DMS153 treated with DMSO at 0.1 percent for 48 hours (cell line): ENCODE measurements at regions not wholly inside any gene's neighbourhood (a gene's known extent, or its start where the extent isn't known, plus 50 kb on each side); places are given as distances from the start of the nearest gene placed in this dataset.
A peak's percentile ranks its signal among the peaks of the same experiment; 100 is the strongest.
"Not testable (repeated sequence)": the region's sequence is repeated elsewhere in the genome, so short reads cannot be mapped to it uniquely, and the experiment has no call there.

ENCODE experiments used
- DNase-seq: peaks from one replicate; lab custom pipeline; 2025; ENCODE audit not compliant: unreplicated experiment; lab: John Stamatoyannopoulos, UW

DNA sequence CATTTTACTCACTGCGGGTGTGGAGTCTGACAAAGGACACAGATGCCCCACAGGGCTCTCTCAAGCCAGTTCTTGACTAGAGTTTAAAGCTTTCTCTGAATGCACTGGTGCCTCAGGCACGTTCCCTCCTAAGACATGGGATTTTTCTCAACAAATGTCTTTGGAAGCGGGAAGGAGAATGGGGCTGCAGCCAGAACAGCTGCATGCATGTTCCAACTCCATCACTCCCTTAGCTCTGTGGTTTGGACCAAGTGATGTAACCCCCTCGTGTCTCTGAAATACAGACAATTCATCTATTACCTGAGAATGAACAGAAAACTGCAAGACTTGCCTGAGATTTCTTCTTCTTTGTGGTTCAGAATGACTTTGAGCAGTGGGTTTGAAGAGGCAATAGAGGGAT is 141.7 kb upstream of the SERPINE2 start:
- DNase-seq = no peak

DNA sequence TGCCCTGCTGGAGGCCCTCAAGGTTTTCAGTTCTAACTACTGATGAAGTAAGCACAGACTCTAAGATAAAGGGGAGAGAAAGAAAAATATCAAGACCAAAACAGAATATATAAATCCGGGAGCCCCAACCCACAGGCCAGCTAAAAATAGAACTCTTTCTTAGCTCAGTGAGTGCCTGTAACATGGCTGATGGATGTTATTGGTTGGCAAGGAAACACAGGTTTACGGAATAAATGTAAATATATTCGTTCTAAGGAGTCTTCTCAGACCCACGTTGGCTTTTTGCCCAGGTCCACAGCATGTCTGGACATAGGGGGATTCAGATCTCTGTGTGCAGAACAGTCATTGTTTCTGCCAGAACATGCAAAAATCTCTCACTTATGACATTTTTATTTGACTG is 139.0 kb upstream of the SERPINE2 start:
- DNase-seq = no peak

DNA sequence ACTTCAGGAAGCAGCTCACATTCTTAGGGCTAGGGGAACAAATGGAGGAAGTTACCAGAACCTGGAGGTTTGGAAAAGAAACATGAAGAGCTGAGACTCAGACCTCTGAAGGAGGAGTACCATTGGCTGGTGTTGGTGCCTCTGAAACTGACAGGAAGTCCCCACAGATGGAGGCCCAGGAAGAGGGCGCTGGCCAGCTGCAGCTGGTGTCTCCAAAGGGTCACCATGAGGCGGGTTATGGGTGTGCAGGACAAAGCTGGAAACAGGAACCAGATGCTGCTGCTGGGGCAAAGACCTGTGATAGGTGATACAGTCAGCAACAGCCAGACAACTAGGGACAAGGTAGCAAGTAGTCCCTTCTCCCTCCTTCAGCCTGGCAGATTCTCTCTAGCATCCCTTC is 136.5 kb upstream of the SERPINE2 start:
- DNase-seq = no peak

DNA sequence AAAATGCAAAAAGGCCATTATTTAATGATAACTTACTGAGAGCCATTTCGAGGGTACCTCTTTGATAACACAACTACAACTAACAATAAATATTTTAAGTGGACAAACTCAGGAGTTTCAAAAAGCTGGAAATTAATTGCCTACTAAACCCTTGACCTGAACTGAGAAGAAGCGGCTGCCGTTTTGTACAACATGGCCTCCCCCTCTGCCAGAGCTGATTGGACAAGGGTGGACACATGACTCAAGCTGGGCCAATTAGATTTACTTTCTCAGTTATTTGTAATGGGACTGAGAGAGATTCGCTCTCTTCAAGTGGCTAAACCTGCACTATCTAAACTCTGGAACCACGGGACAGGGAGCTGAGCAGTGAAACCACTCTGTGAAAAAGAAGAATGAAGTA is 135.9 kb upstream of the SERPINE2 start:
- no peak for DNase-seq

DNA sequence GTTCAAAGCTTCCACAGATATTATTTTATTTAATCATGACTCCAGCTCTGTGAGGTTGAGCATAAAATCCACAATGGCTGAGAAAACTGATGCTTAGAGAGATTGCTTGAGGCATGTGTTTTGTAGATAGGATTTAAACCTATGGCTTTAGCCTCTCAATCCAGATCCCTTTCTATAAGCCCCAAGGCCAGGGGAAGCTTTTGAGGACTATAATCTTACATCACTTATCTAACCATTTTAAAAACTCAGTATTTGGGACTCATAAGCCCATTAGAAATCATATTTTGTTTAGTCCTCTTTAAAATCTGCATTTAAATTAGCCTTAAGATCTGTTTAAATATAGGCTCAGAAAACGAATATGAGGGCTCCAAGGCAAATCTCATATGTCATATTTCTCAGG is 135.4 kb upstream of the SERPINE2 start:
- DNase-seq = no peak

DNA sequence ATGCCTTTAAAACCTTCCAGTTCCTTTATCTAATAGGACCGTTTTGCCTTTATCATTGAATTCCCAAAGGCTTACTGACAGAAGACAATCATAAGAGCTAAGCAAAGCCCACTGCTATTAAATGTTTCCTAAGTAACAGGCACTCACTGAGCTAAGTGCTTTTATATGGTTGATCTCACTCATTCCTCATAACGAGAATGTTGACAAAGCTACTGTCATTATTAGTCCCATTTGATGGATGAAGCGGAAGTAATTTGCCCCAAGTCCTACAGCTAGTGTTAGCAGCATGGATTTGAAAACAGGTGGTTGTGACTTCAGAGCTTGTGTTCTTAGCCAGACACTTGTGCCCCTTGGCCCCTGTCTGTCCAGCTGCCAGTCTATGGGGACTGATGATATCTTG is 134.8 kb upstream of the SERPINE2 start:
- DNase-seq = peak; percentile 90

DNA sequence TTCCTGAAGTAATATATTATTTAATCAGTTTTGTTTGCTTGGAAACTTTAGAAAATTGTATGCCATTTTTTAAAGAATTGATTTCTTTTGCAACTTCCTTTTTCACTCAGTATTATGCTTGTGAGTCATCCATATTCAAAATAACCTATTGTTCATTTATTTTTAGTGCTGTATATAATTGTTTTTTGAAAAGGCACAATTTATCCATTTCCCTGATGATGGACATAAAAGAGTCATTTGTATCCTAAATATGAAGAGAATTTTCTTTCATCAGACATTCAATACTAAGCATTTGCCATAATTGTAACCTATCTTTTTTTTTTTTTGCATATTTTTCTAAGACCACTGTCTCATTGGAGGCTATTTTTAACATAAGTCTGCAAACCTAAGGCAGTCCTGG is 134.1 kb upstream of the SERPINE2 start:
- DNase-seq = no peak

DNA sequence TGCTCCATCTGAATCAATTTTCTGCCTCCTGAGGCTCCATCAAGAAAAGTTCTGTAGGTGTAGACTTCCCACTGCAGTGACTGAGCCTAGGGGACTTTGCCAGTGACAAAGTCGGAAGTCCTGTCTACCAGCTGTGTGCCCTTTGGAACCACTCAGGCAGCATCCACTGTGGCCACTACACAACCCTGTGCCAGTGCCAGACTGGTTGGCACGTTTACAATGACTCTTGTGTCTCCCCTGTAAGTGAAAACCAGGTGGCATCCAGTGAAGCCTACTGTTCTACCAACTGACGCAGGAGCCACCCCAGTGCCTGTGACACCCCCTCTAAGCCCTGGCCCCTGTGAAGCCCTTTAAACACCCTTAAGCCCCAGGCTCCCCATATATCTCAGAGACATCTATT is 132.1 kb upstream of the SERPINE2 start:
- no peak for DNase-seq

DNA sequence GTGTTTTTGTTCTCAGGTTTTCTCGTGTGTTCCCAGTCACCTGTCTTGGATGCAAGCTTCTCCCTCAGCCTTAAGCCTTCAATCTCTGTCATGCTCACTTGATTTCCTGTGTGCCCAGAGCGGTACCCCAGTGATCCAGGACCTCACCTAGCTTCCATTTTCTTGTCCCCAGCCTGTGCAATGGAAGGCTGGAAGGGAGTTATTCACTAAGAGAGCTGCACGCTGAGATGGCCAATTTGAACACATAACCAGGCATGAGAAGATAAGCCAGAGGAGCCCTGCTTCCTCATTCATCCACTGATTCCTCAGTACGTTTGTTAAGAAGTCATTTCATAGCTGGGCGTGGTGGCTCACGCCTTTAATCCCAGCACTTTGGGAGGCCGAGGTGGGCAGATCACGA is 130.8 kb upstream of the SERPINE2 start:
- DNase-seq = no peak

DNA sequence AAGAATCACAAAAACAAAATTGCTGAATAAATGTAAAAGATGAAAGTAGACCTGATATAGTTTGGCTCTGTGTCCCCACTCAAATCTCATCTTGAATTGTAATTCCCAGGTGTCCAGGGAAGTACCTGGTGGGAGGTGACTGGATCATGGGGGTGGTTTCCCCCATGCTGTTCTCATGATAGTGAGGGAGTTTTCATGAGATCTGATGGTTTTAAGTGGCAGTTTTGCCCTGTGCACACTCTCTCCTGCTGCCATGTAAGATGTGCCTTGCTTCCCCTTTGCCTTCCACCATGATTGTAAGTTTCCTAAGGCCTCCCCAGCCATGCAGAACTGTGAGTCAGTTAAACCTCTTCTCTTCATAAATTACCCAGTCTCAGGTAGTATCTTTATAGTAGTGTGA is 128.7 kb upstream of the SERPINE2 start:
- not testable (repeated sequence) for DNase-seq

DNA sequence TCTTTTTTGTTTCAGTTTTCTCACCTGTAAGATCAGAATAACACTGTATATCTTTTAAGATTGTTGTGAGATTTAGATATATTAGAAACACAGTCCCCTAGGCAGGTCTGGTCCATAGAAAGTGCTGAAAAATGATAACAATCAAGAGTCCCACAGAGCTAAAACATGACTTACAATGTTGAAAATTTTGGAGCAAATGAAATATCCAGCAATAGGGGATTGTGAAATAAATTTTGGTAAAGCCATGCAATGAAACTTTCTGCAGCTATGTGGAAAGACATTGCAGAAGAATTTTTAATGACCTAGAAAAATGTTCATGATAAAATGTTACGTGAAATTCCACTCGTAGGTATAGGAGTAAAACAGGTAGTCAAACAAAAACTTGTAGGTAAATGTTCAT is 127.6 kb upstream of the SERPINE2 start:
- DNase-seq = no peak

DNA sequence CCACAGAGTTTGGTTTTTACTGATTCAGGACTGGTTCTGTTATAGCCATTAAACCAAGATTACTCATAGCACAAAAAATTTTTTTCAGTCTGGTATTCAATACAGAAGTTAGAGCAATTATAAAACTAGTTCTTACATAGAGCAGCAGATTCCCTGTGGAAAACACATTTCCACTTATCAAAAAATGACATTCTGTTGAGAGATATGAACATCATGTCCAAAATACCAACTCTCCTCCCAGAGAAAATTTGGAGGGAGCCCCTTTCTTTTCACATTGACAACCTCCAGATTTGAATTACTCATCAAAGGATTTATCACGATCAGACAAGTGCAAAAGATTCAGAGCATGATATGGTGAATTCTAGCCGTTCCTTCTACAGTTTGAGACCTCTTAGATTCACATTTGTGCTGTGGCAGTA is 126.8 kb upstream of the SERPINE2 start:
- no peak for DNase-seq

DNA sequence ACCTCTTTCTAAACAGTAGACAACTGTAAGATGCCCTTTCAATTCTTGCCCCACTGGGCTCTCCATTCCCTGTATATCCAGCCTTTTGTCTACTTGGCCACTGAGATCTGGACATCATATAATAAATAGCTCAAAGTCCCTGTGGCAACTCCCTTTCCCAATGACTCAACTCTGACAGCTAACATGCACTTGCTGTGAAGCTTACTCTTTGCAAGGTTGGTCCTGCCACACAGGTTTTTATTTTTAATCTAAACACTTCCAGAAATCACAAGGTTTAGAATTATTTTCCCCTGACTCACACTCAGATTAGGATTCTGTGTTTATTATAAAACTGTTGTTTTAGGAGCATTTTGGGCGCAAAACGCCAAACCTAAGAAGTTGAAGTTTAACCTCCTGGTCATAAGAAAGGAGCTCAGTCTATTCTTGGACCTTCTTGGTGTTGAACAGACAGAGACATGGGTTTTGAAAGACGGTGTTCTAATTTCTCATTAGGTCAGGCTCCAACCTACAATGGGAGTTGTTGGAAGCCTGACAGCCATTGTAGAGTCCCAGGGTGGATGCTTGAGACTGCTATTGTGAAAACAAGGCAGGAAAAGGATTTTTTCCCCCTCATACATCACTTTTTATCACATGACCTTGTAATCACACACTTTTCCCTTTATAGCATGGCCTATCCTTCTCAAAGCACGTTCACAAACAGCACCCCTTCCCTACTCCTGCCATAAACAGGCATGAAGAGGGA is 124.7 kb upstream of the SERPINE2 start:
- no peak for DNase-seq

DNA sequence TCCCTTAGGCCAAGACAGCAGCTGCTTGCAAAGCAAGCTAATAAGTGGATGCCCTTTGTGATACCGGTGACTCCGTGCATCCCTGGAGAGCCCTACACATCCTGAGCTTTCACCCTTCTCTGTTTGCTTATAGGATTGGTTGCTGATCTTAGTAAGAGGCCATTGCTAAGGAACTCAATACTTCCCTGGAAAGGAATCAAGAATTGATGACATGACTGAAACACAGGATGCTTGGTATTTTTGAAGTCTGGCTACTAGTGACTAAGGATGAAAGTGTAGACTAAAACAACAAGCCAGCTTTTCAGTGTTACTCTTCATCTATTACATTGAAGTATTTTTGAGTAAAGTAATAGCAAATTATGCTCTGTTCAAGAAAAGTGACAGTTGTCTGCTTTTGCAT is 123.0 kb upstream of the SERPINE2 start:
- no peak for DNase-seq

DNA sequence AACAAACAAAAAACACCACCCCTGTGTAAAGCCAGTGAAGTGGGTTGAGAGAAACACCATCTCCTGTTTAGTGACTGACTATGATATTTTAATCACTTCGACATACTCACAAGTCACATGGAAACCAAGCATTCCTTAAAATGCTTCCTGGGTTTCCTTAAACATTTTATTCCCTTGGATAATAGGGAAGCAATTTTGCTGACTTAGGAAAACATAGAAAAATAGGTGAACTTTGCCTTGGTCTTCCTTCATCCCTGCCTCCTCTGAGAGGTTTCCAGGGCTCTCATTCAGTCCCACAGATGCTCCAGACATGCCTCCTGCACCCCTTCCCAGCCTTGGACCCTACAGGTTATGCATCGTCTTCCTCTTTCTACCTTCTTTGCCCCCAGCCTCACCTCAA is 122.6 kb upstream of the SERPINE2 start:
- no peak for DNase-seq

DNA sequence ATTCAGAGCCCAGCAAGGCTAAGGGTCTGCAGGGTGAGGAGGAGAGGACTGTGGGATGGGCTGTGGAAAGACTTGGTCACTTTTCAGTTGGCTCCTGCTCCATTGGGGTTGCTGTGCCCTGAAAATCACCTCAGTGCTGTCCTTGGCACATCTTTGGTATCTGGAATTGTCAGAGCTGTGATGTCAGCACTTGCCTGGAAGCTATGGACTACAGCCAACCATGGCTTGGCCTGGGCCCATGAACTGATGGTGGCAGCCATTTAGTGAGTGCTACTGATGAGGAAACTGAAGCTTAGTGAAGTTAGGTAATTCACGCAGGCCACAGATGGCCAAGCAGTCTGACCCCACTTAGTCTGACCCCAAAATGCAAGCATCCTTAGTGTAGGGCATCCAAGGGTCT is 121.8 kb upstream of the SERPINE2 start:
- no peak for DNase-seq

DNA sequence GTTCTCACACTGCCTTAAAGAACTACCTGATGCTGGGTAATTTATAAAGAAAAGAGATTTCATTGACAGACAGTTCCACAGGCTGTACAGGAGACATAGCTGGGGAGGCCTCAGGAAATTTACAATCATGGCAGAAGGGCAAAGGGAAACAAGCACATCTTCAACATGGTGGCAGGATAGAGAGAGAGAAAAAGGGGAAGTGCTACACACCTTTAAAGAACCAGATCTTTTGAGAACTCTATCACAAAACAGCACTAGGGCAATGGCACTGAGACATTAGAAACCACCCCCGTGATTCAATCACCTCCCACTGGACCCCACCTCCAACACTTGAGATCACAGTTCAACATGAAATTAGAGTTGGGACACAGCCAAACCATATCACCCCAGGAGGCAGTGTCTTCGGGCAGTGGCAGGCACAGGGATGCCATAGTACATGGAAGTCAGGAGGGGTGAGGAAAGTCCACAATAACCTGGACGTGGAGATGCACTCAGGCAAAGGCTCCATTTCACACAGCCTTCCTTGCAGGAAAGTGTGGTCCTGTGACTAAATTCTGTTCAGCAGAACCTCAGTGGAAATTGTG is 120.4 kb upstream of the SERPINE2 start:
- no peak for DNase-seq

DNA sequence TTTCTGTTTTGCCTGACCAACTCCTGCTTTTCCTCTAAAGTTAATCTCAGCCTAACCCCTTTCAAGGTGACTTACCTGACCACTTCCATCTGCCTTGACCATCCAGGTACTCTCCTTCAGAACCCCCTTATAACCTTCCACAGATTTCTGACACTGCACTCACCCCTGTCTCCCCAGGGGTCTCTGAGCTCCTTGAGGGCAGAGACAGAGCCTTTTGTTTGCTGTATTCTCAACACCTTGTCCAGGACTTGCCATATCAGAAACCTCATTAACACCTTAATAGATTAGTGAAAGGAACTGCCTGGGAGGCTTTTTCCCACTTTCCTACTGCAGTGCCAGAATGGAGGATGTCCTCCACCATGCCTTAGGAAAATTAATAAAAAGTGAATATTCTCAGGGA is 119.7 kb upstream of the SERPINE2 start:
- no peak for DNase-seq

DNA sequence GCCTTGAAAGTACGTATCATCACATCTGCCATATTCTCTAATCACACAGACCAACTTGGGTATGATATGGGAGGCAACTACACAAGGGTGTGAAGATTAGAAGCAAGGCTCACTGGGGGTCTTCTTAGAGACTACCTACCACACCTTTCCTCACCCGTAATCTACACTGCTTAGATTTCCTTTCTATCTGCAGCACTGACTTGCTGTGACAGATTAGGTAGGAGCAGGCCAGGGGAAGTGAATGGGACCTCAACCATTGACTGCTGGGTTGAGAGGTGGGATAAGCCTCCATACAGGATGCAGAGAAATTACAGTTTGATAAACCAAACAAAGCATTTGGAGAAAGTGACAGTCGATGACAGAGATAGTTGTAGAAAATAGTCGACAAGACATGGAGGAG is 119.0 kb upstream of the SERPINE2 start:
- DNase-seq = no peak

DNA sequence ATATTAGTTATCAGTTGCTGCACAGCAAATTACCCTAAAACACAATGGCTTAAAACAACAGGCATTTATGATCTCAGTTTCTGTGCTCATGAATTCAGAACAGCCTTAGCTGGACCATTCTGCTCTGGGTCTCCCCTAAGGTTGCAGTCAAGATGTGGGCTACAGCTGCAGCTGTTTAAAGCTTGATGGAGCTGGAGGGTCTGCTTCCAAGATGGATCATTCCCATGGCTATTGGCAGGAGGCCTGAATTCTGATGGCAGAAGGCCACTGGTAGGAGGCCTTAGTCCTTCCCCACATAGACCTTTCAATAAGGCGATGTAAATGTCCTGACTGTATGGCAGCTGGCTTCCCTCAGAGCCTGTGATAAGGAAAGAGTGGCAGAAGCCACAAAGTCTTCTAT is 118.6 kb upstream of the SERPINE2 start:
- no peak for DNase-seq

DNA sequence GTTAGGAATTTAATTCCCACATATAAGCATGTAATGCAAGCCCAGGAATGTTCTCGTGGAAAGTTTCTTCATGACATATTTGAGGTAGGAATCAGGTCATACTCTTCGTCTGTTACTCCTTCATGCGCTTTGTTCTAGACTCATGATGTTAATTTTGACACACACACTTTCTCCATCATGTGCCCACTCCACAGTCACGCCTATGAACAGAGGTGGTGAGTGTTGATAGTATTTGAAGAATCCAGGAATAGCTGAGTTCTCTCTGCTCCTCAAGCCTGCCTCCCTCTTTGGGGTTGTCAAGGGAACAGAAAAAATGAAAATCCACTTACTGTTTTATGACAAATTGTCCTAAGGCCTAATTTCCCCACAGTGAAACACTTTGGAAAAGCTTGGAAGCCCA is 117.3 kb upstream of the SERPINE2 start:
- DNase-seq = no peak

DNA sequence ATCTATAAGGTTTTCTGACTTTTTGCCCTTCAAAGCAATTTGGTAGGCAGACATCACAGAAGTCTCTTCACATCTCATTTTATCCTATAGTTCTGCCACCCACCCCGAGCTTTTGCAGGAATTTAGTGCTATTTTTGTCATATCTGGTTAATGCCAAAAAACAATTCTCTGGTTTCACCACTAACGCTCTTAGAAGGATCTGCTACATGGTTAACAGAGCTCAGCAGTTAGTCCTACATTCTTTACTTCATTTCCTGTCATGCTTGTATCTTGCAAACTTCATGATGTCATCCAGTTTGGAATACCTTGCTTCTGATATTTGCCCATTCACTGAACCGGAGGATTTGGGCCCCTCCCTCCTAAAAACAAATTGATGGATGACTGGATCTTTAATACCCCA is 116.8 kb upstream of the SERPINE2 start:
- no peak for DNase-seq

DNA sequence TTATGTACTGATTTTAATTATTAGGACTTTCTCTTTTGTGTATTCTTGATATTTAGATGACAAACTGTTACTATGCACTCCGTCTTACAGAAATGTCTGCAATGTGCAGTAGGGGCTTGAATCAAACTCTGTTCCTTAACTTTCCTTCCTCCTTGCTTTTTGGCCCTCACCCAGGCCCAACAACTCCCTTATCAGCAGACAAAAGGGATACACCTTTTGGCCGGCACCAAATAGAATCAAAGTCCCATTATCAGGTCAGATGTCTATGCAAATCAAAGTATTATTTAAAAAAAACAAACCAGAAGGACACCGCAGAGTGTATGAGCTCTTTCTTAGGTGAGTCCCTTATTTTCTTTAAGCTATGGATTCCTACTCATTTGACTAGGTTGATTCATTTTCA is 116.3 kb upstream of the SERPINE2 start:
- no peak for DNase-seq
